ENCODE measurements at regions not wholly inside any gene's neighbourhood (a gene's known extent, or its start where the extent isn't known, plus 50 kb on each side); places are given as distances from the start of the nearest gene placed in this dataset.

DNA sequence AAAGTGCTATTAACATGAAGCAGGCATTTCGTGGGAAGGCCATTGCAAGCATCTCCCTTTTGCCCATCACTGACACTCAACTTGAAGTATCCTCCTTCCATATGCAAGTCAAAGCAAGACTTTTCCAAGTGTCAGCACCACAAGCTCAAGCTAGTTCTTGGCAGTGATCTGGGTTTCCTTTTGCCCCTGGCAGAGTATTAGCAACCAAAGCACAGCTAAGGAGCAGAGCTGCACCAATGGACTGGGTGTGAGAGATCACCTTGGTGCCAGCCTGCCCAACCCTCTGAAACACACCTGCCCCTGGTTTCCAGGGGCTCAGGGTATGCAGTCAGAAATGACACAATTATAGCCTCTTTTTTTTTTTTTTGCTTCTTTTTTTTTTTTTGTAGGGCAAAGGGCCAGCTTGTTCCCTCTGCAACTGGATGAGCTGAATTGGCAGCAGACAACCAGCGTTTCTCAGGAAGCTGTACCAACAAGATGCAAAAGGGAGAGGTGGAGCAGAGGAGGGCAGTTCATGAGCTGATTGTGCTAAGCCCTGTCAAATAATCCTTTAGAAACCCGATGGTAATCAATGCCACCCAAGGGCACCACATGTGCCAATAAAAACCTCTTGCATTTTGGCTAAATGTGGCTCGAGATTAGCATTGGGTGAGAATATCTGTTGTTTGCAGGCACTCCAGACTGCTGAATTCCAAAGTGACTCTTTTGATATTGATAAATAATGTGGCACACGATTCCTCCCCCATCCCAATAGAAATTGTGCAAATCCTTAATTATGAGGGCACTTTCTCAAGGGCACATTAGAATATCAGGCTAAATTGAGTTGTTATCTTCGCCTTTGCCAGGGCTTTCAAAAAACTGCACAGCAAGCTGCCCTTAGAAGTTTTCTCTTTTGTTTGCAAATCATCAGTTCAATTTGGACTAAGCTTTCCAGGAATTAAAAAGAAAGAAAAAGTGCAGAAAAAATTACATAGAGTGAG is 192.4 kb downstream of the GAS1 start:
- Histone ChIP-seq H3K4me1 (ENCODE audit: control insufficient read depth in 3 of 3, insufficient read depth in 3 of 3, low read length in 3 of 3) (no peaks in the 10 kb centered on the region), H3K27me3 (ENCODE audit: control insufficient read depth in 3 of 3, insufficient read depth in 3 of 3, low read length in 3 of 3) (no peaks in the 10 kb centered on the region), H3K27ac (ENCODE audit: low read depth, low read length) (no peak overlapping the region), H3K36me3 (ENCODE audit: control insufficient read depth in 3 of 3, insufficient read depth in 3 of 3, low read length in 3 of 3) (no peaks in the 10 kb centered on the region), H3K9ac (ENCODE audit: low read depth in 1 of 3, low read length in 3 of 3) (no peak overlapping the region), H3K9me3 (ENCODE audit: control insufficient read depth in 3 of 3, low read length in 3 of 3) (no peaks in the 10 kb centered on the region), H3K4me3 (ENCODE audit: low read length in 3 of 3) (no peak overlapping the region)

DNA sequence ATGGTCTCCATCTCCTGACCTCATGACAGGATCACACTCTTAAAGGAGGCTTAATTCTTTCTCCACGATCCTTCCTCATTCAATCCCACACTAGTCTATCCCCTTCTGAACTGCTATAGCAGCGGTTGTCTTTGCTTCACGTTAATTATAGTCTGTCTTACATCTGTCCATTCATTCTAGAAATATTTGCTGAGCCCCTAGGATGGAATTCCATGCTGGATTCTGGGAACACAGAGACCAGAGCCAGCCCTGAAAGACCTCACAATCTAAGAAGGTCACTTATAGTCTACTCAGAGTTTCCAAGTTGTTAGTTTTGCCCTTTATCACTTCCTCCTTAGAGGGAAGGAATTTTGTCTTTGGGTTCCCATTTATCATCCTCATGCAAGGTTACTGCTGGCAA is 193.5 kb downstream of the GAS1 start:
- no peaks in the 10 kb centered on the region for H3K4me1 ChIP-seq (ENCODE audit: control insufficient read depth in 3 of 3, insufficient read depth in 3 of 3, low read length in 3 of 3)
- no peak overlapping the region for H3K9ac ChIP-seq (ENCODE audit: low read depth in 1 of 3, low read length in 3 of 3)
- H3K27me3 ChIP-seq (ENCODE audit: control insufficient read depth in 3 of 3, insufficient read depth in 3 of 3, low read length in 3 of 3), result no peaks in the 10 kb centered on the region
- H3K27ac ChIP-seq (ENCODE audit: low read depth, low read length), result no peak overlapping the region
- H3K4me3 ChIP-seq (ENCODE audit: low read length in 3 of 3), result no peak overlapping the region
- no peaks in the 10 kb centered on the region for H3K9me3 ChIP-seq (ENCODE audit: control insufficient read depth in 3 of 3, low read length in 3 of 3)
- H3K36me3 ChIP-seq (ENCODE audit: control insufficient read depth in 3 of 3, insufficient read depth in 3 of 3, low read length in 3 of 3), result no peaks in the 10 kb centered on the region

DNA sequence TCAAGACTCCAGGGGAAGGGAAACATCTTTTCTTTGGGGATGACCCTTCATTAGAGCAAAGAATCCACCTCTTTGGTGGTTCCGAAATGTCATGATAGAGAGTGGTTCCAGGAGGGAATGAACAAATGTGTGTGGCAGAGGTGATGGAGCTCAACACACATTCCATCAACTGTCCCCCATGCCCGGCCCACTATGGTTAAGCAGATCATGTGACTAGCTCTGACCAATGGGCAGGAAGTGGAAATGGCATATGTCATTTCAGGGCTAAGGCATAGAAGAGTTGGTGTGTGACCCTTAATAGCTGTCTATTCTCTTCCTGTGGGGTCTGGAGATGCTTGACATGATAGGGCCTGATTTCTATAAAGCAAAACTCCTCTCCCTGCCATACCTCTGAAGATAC is 194.6 kb downstream of the GAS1 start:
- Histone ChIP-seq H3K27ac (ENCODE audit: low read depth, low read length) (no peak overlapping the region), H3K9ac (ENCODE audit: low read depth in 1 of 3, low read length in 3 of 3) (no peak overlapping the region), H3K4me3 (ENCODE audit: low read length in 3 of 3) (no peak overlapping the region), H3K36me3 (ENCODE audit: control insufficient read depth in 3 of 3, insufficient read depth in 3 of 3, low read length in 3 of 3) (no peaks in the 10 kb centered on the region), H3K4me1 (ENCODE audit: control insufficient read depth in 3 of 3, insufficient read depth in 3 of 3, low read length in 3 of 3) (no peaks in the 10 kb centered on the region), H3K27me3 (ENCODE audit: control insufficient read depth in 3 of 3, insufficient read depth in 3 of 3, low read length in 3 of 3) (no peaks in the 10 kb centered on the region), H3K9me3 (ENCODE audit: control insufficient read depth in 3 of 3, low read length in 3 of 3) (no peaks in the 10 kb centered on the region)

DNA sequence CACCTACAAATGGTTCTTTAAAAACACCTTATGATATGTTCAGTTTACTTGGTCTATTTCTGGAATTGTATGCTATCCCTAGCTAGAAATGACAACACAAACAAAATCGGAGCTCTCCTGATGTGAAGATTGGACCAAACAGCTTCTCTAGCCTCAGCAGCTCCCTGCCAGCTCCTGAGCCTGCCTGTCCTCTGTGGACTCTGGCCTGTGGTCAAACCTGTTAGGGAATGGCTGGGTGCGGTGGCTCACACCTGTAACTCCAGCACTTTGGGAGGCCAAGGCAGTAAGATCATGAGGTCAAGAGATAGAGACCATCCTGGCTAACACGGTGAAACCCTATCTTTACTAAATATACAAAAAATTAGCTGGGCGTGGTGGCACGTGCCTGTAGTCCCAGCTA is 195.3 kb downstream of the GAS1 start:
- Histone ChIP-seq H3K9me3 (ENCODE audit: control insufficient read depth in 3 of 3, low read length in 3 of 3) (no peaks in the 10 kb centered on the region), H3K4me3 (ENCODE audit: low read length in 3 of 3) (no peak overlapping the region), H3K27me3 (ENCODE audit: control insufficient read depth in 3 of 3, insufficient read depth in 3 of 3, low read length in 3 of 3) (no peaks in the 10 kb centered on the region), H3K36me3 (ENCODE audit: control insufficient read depth in 3 of 3, insufficient read depth in 3 of 3, low read length in 3 of 3) (no peaks in the 10 kb centered on the region), H3K4me1 (ENCODE audit: control insufficient read depth in 3 of 3, insufficient read depth in 3 of 3, low read length in 3 of 3) (no peaks in the 10 kb centered on the region), H3K9ac (ENCODE audit: low read depth in 1 of 3, low read length in 3 of 3) (no peak overlapping the region), H3K27ac (ENCODE audit: low read depth, low read length) (no peak overlapping the region)

DNA sequence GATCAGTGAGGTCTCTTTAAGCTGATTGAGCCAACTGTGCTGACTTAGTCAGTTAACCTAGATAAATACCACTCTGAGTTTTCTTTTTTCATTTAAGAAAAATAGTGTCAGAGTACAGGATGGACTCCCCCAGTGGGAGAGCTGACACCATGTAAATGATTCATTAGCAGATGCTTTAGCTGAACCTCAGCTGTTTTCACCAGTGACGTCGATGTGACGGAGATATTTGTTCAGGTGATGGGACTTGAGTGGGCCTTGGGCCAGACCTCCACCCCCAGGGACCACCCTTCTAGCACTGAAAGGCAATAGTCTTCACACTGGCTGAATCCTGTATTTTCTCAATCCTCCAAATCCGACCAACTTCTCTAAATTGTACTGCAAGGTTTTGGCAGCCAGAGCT is 196.1 kb downstream of the GAS1 start:
- no peaks in the 10 kb centered on the region for H3K4me1 ChIP-seq (ENCODE audit: control insufficient read depth in 3 of 3, insufficient read depth in 3 of 3, low read length in 3 of 3)
- H3K27ac ChIP-seq (ENCODE audit: low read depth, low read length), result no peak overlapping the region
- no peak overlapping the region for H3K4me3 ChIP-seq (ENCODE audit: low read length in 3 of 3)
- H3K27me3 ChIP-seq (ENCODE audit: control insufficient read depth in 3 of 3, insufficient read depth in 3 of 3, low read length in 3 of 3), result no peaks in the 10 kb centered on the region
- no peaks in the 10 kb centered on the region for H3K36me3 ChIP-seq (ENCODE audit: control insufficient read depth in 3 of 3, insufficient read depth in 3 of 3, low read length in 3 of 3)
- H3K9me3 ChIP-seq (ENCODE audit: control insufficient read depth in 3 of 3, low read length in 3 of 3), result no peaks in the 10 kb centered on the region
- H3K9ac ChIP-seq (ENCODE audit: low read depth in 1 of 3, low read length in 3 of 3), result no peak overlapping the region

DNA sequence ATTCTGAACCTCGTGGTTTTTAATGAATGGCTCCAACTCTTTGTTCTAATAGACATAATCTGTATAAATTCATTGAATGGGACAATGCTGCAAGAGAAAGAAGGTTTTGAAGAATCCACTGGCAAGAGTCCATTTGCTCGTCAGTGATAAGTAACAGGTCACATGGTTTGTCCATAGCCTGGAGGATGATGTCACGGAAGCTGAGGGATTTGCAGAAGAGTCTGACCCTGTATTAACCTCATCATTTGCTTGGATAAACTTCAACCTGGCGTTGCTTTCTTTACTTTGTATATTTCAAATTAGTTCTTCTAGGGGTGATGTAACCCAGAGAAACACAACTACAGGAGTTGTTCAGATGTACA is 197.4 kb downstream of the GAS1 start:
- no peaks in the 10 kb centered on the region for H3K36me3 ChIP-seq (ENCODE audit: control insufficient read depth in 3 of 3, insufficient read depth in 3 of 3, low read length in 3 of 3)
- no peaks in the 10 kb centered on the region for H3K9me3 ChIP-seq (ENCODE audit: control insufficient read depth in 3 of 3, low read length in 3 of 3)
- no peaks in the 10 kb centered on the region for H3K27me3 ChIP-seq (ENCODE audit: control insufficient read depth in 3 of 3, insufficient read depth in 3 of 3, low read length in 3 of 3)
- no peaks in the 10 kb centered on the region for H3K4me1 ChIP-seq (ENCODE audit: control insufficient read depth in 3 of 3, insufficient read depth in 3 of 3, low read length in 3 of 3)
- H3K9ac ChIP-seq (ENCODE audit: low read depth in 1 of 3, low read length in 3 of 3), result no peak overlapping the region
- H3K4me3 ChIP-seq (ENCODE audit: low read length in 3 of 3), result no peak overlapping the region
- H3K27ac ChIP-seq (ENCODE audit: low read depth, low read length), result no peak overlapping the region

DNA sequence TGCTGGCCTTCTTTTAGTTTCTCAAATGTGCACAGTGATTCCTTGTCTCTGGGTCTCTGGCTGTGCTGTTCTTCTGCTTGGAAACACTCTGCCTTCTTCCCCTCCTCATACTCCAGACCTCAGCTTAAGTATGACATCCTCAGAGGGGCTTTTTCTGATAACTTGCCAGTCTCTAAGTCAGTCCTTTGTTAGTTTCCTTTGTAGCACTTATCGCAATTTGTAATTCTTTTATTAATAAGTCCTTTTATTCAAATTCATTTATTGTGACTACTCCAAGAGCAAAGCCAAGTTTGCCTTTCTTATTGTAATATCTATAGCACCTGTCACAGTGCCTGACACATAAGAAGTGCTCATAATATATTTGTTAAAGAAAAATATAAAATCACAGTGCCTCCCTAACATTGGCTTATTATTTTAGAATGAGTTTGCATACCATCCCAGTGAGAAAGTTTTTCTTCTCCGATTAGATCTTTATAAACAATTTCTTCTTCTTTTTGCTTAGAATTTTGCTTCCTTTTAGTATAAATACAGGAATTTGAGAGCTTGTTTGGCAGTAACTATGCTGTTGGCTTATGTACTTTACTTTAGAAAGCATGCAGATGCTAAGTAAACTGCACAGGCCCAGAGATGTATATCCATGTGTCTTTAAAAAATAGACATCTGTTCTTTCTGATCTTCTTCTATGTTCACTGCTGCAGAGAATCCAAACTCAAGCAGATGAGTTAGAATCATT is 198.0 kb downstream of the GAS1 start:
- Histone ChIP-seq H3K9ac (ENCODE audit: low read depth in 1 of 3, low read length in 3 of 3) (no peak overlapping the region), H3K36me3 (ENCODE audit: control insufficient read depth in 3 of 3, insufficient read depth in 3 of 3, low read length in 3 of 3) (no peaks in the 10 kb centered on the region), H3K27me3 (ENCODE audit: control insufficient read depth in 3 of 3, insufficient read depth in 3 of 3, low read length in 3 of 3) (no peaks in the 10 kb centered on the region), H3K9me3 (ENCODE audit: control insufficient read depth in 3 of 3, low read length in 3 of 3) (no peaks in the 10 kb centered on the region), H3K27ac (ENCODE audit: low read depth, low read length) (no peak overlapping the region), H3K4me3 (ENCODE audit: low read length in 3 of 3) (no peak overlapping the region), H3K4me1 (ENCODE audit: control insufficient read depth in 3 of 3, insufficient read depth in 3 of 3, low read length in 3 of 3) (no peaks in the 10 kb centered on the region)

DNA sequence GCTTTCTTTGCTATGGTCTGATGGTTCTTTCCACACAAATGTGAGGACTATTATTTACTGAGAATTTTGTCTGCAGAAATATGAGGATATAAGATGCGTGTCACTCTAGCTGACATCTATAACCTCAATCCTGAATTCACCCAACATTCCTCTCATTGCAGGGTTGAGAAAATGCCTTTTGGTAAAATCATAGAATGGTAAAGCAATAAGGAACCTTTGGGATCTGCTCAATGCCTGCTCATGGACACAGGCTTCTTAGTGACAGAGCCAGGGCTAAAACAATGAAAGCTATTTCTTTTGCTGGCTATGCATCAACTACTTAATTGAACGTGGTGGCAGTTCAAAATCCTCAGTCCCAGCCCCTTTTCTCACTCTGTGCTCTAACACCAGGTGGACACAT is 199.6 kb downstream of the GAS1 start:
- Histone ChIP-seq H3K27me3 (ENCODE audit: control insufficient read depth in 3 of 3, insufficient read depth in 3 of 3, low read length in 3 of 3) (no peaks in the 10 kb centered on the region), H3K36me3 (ENCODE audit: control insufficient read depth in 3 of 3, insufficient read depth in 3 of 3, low read length in 3 of 3) (no peaks in the 10 kb centered on the region), H3K4me3 (ENCODE audit: low read length in 3 of 3) (no peak overlapping the region), H3K27ac (ENCODE audit: low read depth, low read length) (no peak overlapping the region), H3K4me1 (ENCODE audit: control insufficient read depth in 3 of 3, insufficient read depth in 3 of 3, low read length in 3 of 3) (no peaks in the 10 kb centered on the region), H3K9ac (ENCODE audit: low read depth in 1 of 3, low read length in 3 of 3) (no peak overlapping the region), H3K9me3 (ENCODE audit: control insufficient read depth in 3 of 3, low read length in 3 of 3) (no peaks in the 10 kb centered on the region)

DNA sequence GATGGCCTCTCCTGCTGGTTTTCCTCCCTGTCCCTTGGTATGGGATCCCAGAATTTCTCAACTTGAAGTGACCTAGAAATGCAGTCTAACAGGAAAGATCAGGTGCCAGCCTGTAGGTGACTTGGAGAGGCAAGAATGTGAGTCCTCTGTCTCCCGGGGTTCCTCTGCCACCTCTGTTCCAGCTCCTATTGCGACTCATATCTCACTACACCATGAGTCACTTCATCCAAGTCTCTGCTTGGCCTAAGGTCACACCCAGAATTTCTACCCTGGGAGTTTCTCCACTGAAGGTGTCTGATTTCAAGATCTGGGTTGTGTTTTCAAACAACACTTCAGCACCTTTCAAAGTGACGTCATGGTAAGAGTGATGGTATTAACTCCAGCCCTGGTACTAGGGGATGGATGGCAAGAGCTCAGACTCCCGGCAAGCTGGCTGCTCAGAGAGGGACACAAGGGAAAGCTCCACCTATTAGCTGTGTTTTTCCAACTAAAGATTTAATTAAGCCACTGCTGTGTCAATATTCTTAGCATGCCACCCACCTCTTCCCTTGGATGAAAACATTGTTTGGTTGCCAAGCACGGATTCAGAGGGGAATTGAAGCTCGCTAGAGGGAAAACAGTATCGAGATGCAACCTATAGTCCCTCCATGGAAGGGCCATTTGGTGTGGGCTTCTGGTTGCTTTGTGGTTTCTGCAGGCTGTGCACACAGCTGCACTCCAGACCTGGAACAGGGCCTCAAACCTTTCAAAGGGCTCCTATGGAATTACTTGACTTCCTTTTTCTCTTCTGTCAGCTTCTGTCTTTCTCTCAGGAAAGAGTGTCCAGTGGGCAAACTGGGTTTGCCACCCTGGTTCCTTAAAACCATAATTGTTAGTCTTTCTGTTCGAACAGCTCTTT is 205.7 kb downstream of the GAS1 start:
- H3K4me3 ChIP-seq (ENCODE audit: low read length in 3 of 3), result no peak overlapping the region
- H3K27me3 ChIP-seq (ENCODE audit: control insufficient read depth in 3 of 3, insufficient read depth in 3 of 3, low read length in 3 of 3), result peaks cover 0 to 2% (median 0%) of the 10 kb centered on the region in 3 donors
- no peak overlapping the region for H3K27ac ChIP-seq (ENCODE audit: low read depth, low read length)

More for the DNA sequence above, 205.7 kb downstream of the GAS1 start:
- Histone ChIP-seq H3K36me3 (ENCODE audit: control insufficient read depth in 3 of 3, insufficient read depth in 3 of 3, low read length in 3 of 3) (no peaks in the 10 kb centered on the region), H3K9ac (ENCODE audit: low read depth in 1 of 3, low read length in 3 of 3) (no peak overlapping the region), H3K4me1 (ENCODE audit: control insufficient read depth in 3 of 3, insufficient read depth in 3 of 3, low read length in 3 of 3) (peaks cover 0 to 4% (median 4%) of the 10 kb centered on the region in 3 donors), H3K9me3 (ENCODE audit: control insufficient read depth in 3 of 3, low read length in 3 of 3) (no peaks in the 10 kb centered on the region)
